ENCODE measurements at regions not wholly inside any gene's neighbourhood (a gene's known extent, or its start where the extent isn't known, plus 50 kb on each side); places are given as distances from the start of the nearest gene placed in this dataset.

DNA sequence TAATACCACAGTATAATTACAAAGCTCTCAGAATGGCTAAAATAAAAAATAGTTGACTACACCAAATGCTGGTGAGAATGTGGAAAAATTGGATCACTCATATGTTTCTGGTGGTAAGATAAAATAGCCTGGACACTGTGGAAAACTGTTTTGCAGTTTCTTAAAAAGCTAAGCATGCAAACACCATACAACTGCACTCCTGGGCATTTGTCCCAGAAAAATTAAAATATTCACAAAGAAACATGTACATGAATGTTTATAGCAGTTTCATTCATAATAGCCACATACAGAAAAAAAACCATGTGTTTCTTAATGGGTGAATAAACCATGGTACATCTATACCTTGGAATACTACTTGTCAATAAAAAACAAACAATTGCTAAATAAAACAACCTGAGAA, 172.9 kb downstream of the AHR start:
- intact Hi-C loops (cut with DNase I): no loop called here
- DNase-seq (ENCODE audit: low spot score): no peak

- intact Hi-C loops (cut with DNase I): no loop called here
- DNase-seq (ENCODE audit: low spot score): no peak
Measured at GRCh38 chr7:17472518-17472917, 174.1 kb downstream of the AHR start.

DNA sequence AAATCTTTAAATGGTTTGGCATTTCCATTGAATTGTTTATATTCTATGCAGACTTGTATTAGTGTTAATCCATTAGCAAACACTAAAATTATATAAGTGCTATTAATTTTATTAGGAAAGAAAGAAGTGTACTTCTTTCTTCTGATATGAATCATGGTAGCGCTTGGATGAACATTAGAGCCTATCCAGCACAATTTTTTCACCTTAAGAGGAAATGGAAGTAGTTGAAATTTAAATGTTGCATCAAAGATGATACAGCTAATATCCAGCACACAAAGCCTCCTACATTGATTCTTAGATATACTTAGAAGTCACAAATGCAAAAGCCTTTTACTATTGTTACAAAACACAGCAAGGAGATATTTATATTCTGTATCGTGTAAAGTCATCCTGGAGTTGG, 174.5 kb downstream of the AHR start:
- intact Hi-C loops (cut with DNase I): no loop called here
- DNase-seq (ENCODE audit: low spot score): no peak

GRCh38 chr7:17474724-17475344, 176.4 kb downstream of the AHR start:
- intact Hi-C loops (cut with DNase I): no loop called here
- DNase-seq (ENCODE audit: low spot score): no peak

DNA sequence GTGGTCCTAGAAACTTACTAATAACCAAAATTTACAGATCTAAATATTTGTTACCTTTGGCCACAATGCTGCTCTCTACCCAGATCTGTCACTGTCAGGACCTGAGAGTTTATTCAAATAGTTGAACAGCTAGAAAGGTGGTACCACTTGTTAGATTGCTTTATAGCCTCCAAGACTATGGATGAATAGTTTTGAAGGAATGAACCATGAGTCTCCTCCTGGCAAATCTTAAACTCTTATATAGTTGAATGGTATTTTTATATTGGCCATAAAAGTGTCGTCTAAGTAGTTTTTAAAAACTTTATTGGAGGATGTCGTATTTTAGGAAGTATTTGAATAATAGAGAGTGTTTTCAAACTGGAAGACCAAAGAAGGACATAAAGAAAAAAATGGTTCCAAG, 178.7 kb downstream of the AHR start:
- intact Hi-C loops (cut with DNase I): no loop called here
- DNase-seq (ENCODE audit: low spot score): no peak

DNA sequence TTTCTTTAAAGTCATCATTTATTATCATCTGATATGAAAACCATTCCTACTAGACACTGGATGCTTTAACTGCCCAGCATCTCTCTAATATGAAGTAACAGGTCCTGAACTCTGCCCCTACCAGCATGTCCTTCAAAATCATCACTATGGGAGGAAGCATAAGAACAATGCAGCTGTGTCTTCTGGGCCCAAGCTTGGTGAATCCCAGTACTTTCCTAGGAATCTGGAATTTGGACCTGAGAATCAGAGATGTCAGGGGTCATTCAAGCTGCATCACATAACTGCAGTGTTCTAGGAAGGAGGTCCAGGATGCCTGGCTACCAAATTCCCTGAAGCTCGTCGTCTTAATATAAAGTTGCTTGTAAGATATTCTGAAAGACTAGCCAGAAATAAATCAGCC, 182.7 kb downstream of the AHR start:
- intact Hi-C loops (cut with DNase I): no loop called here
- no peak for DNase-seq (ENCODE audit: low spot score)

GRCh38 chr7:17485368-17485767, 186.9 kb downstream of the AHR start:
- intact Hi-C loops (cut with DNase I): no loop called here
- no peak for DNase-seq (ENCODE audit: low spot score)

DNA sequence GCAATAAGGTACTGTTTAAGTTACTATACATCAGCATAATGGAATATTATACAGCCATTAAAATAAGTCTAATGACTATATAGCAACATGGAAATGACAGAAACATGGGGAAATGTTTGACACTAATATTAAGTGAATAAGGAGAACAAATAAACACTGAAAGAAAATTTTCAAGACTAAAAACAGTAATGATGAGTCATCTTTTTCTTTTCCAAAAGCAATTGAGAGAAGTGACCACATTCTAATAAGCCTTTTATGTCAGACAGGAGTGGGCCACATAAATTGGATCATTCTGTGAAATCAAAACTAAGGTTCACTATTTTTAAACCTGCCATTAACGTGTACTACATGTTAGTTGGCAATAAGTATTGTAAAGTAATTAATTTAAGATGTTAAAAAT, 187.5 kb downstream of the AHR start:
- intact Hi-C loops (cut with DNase I): no loop called here

DNA sequence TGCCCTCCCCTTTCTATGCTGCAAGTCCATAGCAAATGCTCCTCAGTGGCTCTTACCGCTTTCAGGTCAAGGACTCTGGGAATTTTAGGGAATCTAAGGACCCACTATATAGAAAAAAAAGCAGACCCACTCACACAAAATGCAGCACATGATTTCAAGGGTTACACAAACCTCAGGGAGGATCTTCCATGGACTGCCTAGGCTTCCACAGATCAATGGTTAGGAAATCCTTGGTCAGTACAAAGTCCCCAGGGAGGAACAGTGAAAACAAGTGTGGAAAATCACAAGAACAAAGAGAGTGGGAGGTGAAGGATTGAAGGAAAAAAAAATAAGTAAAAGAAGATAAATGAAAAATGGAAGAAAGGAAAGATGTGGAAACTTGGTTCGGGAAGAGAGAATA, 188.4 kb downstream of the AHR start:
- intact Hi-C loops (cut with DNase I): no loop called here
- DNase-seq (ENCODE audit: low spot score): no peak

More for the DNA sequence above, 187.5 kb downstream of the AHR start:
- no peak for DNase-seq (ENCODE audit: low spot score)

DNA sequence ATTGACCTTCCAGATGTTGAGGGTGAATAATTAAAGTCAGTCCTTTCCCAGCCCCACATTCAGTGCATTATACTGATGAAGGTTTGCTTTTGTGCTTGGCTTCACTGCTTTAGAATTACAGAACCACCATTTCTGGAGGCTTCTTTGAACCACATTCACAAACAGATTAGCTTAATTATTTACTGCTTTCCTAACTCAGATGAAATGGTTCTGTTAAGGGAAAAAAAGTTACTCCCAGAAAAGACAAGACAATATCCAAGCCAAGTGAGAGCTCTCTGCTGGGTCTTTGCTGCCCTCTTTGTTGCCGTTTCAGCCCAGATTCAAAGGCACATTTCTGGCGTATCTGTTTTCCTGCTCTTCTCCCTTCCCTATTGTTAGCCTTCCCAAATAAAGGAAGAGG, 188.9 kb downstream of the AHR start:
- intact Hi-C loops (cut with DNase I): no loop called here
- DNase-seq (ENCODE audit: low spot score): no peak

- DNase-seq (ENCODE audit: low spot score): no peak
- intact Hi-C loops (cut with DNase I): no loop called here
Measured at GRCh38 chr7:17488829-17489228, 190.4 kb downstream of the AHR start.

- no peak for DNase-seq (ENCODE audit: low spot score)
- intact Hi-C loops (cut with DNase I): no loop called here
Measured at GRCh38 chr7:17489961-17490360, 191.5 kb downstream of the AHR start.

DNA sequence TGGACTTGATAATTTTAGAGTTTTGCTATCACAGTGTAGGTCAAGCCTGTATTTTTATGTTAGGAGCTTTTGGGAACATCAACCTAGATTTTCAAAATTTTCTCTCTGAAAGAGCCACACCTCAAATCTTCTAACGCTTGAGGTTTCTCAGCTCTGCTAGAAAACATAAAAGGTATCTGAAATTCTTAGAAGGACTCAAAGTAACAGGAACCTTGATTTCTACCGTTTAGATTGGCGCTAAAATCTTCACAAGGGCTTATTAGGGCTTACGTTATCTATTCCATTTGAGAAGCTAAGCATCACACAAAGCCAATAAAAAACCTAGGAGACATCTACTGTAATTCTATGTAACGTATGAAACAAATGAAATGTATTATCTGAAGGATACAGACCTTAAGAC, 192.4 kb downstream of the AHR start:
- intact Hi-C loops (cut with DNase I): no loop called here
- DNase-seq (ENCODE audit: low spot score): no peak

GRCh38 chr7:17492437-17492836, 194.0 kb downstream of the AHR start:
- intact Hi-C loops (cut with DNase I): no loop called here
- no peak for DNase-seq (ENCODE audit: low spot score)

- intact Hi-C loops (cut with DNase I): no loop called here
- DNase-seq (ENCODE audit: low spot score): no peak
Measured at GRCh38 chr7:17493446-17493845, 195.0 kb downstream of the AHR start.

GRCh38 chr7:17495655-17496394, 197.4 kb downstream of the AHR start:
- DNase-seq (ENCODE audit: low spot score): no peak
- intact Hi-C loops (cut with DNase I): no loop called here

GRCh38 chr7:17497136-17497535, 198.7 kb downstream of the AHR start:
- DNase-seq (ENCODE audit: low spot score): no peak
- intact Hi-C loops (cut with DNase I): no loop called here

- no peak for DNase-seq (ENCODE audit: low spot score)
- intact Hi-C loops (cut with DNase I): no loop called here
Measured at GRCh38 chr7:17497549-17498167, 199.2 kb downstream of the AHR start.

DNA sequence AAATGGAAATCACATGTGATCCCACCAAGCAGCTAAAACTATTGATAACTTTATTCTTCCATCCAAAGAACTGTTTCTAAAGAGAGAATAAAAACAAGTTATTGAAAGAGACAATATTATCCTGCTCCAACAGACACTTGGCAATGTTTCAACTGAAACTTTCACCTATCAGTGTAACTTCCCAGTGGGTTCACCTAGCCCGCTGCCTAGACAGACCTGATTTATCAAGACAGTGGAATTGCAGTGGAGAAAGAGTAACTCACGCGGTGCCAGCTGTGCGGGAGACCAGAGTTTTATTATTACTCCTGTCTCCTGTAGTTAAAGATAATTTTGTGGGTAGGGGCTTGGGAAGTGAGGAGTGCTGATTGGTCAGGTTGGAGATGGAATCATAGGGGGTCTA, 199.8 kb downstream of the AHR start:
- intact Hi-C loops (cut with DNase I): no loop called here
- DNase-seq (ENCODE audit: low spot score): no peak

DNA sequence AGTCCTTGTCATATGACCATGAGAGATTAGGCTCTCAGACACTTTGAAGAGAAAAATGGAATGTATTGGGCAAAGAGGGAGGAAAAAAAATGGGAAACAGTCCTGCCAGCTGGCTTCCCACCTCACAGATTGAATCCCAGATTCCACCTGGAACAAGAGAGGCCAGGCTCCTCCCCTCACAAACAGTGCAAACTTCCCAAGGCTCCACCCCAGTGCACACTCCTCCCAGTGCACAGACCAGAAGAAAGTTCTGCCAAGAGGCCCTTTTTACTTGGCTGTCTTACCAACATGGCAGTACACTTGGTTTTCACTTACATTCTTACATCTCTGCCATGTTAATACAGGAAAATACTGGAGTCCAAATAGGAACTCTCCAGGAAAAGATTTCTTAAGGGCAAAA, 202.3 kb downstream of the AHR start:
- no peak for DNase-seq (ENCODE audit: low spot score)
- intact Hi-C loops (cut with DNase I): loop anchor here in 1 of 2 donors (10.0 kb wide), 1 partner anchor 144 kb away; no protein-coding TSS in a partner anchor

Measured in posterior vena cava (tissue), 2 donors.